T-helper 2 cell treated with Interferon-gamma antibody and Interleukin-4, amounts not matched to agents 100 ng/mL and 5 ng/mL, for 36 hours (primary cell): ENCODE measurements at regions not wholly inside any gene's neighbourhood (a gene's known extent, or its start where the extent isn't known, plus 50 kb on each side); places are given as distances from the start of the nearest gene placed in this dataset.

Source experiments
- intact Hi-C: fragments of 100-400 bp; cut with micrococcal nuclease; formaldehyde crosslinking; loops from one replicate; pipeline ENCODE4 v1.15.1; 2023

- intact Hi-C loops: no loop called here
These were observed 584.5 kb upstream of the SGCG start for GRCh38 chr13:22596171-22596863.

GRCh38 chr13:22599156-22599555, 581.6 kb upstream of the SGCG start:
- intact Hi-C loops: no loop called here

- intact Hi-C loops: no loop called here
These were observed 562.8 kb upstream of the SGCG start for GRCh38 chr13:22618002-22618401.

GRCh38 chr13:22625691-22626090, 555.1 kb upstream of the SGCG start:
- intact Hi-C loops: no loop called here

GRCh38 chr13:22629374-22629773, 551.4 kb upstream of the SGCG start:
- intact Hi-C loops: no loop called here

GRCh38 chr13:22642088-22642487, 538.7 kb upstream of the SGCG start:
- intact Hi-C loops: no loop called here

GRCh38 chr13:22644941-22645340, 535.8 kb upstream of the SGCG start:
- intact Hi-C loops: no loop called here

GRCh38 chr13:22647156-22647850, 533.5 kb upstream of the SGCG start:
- intact Hi-C loops: no loop called here

- intact Hi-C loops: no loop called here
These were observed 532.4 kb upstream of the SGCG start for GRCh38 chr13:22648320-22648801.

- intact Hi-C loops: no loop called here
These were observed 528.0 kb upstream of the SGCG start for GRCh38 chr13:22652796-22653195.

- intact Hi-C loops: no loop called here
These were observed 526.9 kb upstream of the SGCG start for GRCh38 chr13:22653866-22654265.

GRCh38 chr13:22655106-22655852, 525.5 kb upstream of the SGCG start:
- intact Hi-C loops: no loop called here

- intact Hi-C loops: no loop called here
These were observed 518.0 kb upstream of the SGCG start for GRCh38 chr13:22662771-22663170.

- intact Hi-C loops: no loop called here
These were observed 515.3 kb upstream of the SGCG start for GRCh38 chr13:22665506-22665905.

- intact Hi-C loops: no loop called here
These were observed 490.0 kb upstream of the SGCG start for GRCh38 chr13:22690756-22691155.

- intact Hi-C loops: no loop called here
These were observed 487.1 kb upstream of the SGCG start for GRCh38 chr13:22693691-22694090.

GRCh38 chr13:22696433-22696832, 484.3 kb upstream of the SGCG start:
- intact Hi-C loops: no loop called here

- intact Hi-C loops: no loop called here
These were observed 482.3 kb upstream of the SGCG start for GRCh38 chr13:22698467-22698866.

GRCh38 chr13:22700246-22700887, 480.4 kb upstream of the SGCG start:
- intact Hi-C loops: no loop called here

GRCh38 chr13:22703601-22704209, 477.1 kb upstream of the SGCG start:
- intact Hi-C loops: no loop called here

- intact Hi-C loops: no loop called here
These were observed 472.8 kb upstream of the SGCG start for GRCh38 chr13:22707946-22708345.
